Panc1 (cell line): ENCODE measurements at regions not wholly inside any gene's neighbourhood (a gene's known extent, or its start where the extent isn't known, plus 50 kb on each side); places are given as distances from the start of the nearest gene placed in this dataset.

Experiments
- CTCF ChIP-seq: fragments of 450-650 bp; IDR thresholded peaks from 2 replicates; pipeline ENCODE4 v1.5.1; 2017; ENCODE audit warnings: mild to moderate bottlenecking
- POLR2AphosphoS5 ChIP-seq: IDR thresholded peaks from 2 replicates; pipeline ENCODE4 v1.6.1; 2012; ENCODE audit warnings: mild to moderate bottlenecking, low read depth, low read length, moderate library complexity
- REST ChIP-seq, 2 experiments: IDR thresholded peaks; 2 replicates each; pipeline ENCODE4 v1.6.1; 2011 to 2012; ENCODE audit warnings: low read depth in 2 of 2, control low read depth in 1 of 2, low read length in 1 of 2, mild to moderate bottlenecking in 1 of 2, moderate library complexity in 1 of 2; ENCODE audit not compliant: insufficient read depth in 1 of 2
- SIN3A ChIP-seq: IDR thresholded peaks from 2 replicates; pipeline ENCODE4 v1.6.1; 2012; ENCODE audit warnings: low read depth, mild to moderate bottlenecking, low read length, moderate library complexity, borderline replicate concordance; ENCODE audit not compliant: insufficient read depth

GRCh38 chr1:86648255-86648654 is 56.1 kb upstream of the SH3GLB1 start:
- no peak for TF ChIP-seq CTCF
- TF ChIP-seq SIN3A: no peak
- TF ChIP-seq REST (IDR thresholded peaks at IDR 0.05; ENCODE audit: insufficient read depth in 1 of 2, low read depth in 2 of 2, low read length in 1 of 2): no peak
- no peak for TF ChIP-seq POLR2AphosphoS5
